Lower lobe of right lung (tissue), 2 donors: ENCODE measurements at regions not wholly inside any gene's neighbourhood (a gene's known extent, or its start where the extent isn't known, plus 50 kb on each side); places are given as distances from the start of the nearest gene placed in this dataset.

Experiments
- ATAC-seq, 2 donors: fragments of 200-7000 bp; cut with Tn5 transposase; one replicate each; pipeline ENCODE4 v1.9.1; 2020 to 2022; ENCODE audit warnings: mild to moderate bottlenecking in 2 of 2, moderate library complexity in 2 of 2
- DNase-seq: peaks from one replicate; pipeline ENCODE4 v3.0.0-alpha.2; 2020
- H3K27ac ChIP-seq: fragments of 200-600 bp; one replicate; pipeline ENCODE4 v1.8.0; 2022
- H3K27me3 ChIP-seq: fragments of 200-600 bp; one replicate; pipeline ENCODE4 v1.8.0; 2022; ENCODE audit warnings: low read depth
- H3K36me3 ChIP-seq: fragments of 200-600 bp; one replicate; pipeline ENCODE4 v1.8.0; 2022; ENCODE audit warnings: mild to moderate bottlenecking
- H3K4me1 ChIP-seq: fragments of 200-600 bp; one replicate; pipeline ENCODE4 v1.8.0; 2022
- H3K4me3 ChIP-seq: fragments of 200-600 bp; one replicate; pipeline ENCODE4 v1.8.0; 2022; ENCODE audit warnings: mild to moderate bottlenecking
- H3K9me3 ChIP-seq: fragments of 200-600 bp; one replicate; pipeline ENCODE4 v1.8.0; 2022
- intact Hi-C: fragments of 100-400 bp; cut with DNase I; formaldehyde crosslinking; loops from one replicate; pipeline ENCODE4 v1.11.0; 2022
- TF ChIP-seq, protein P1 (sequence below): fragments of 200-600 bp; IDR thresholded peaks from one replicate; pipeline ENCODE4 v1.8.0; 2022; ENCODE audit warnings: antibody characterized with exemption, mild to moderate bottlenecking
- donor health status: DM: no; HTN: yes; CAD: no; lungs with severe emphysema.

DNA sequence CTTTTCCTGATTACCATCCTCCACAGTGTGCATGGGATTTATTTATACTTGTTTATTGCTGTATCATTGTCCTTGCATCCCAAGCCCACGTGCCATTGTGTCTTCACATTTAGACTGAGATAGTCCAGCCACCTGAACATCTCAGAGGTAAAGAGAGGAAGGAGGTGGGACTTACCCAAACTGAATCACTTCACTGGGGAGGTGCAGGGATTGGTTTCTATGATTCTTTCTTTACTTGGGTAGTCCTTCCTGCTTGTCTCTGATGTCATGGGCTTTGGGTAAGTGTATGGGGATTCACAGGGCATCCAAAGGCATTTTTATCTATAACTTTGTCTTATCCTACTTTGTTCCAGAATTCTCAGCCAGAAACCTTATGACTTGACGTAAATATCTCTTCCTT, 141.5 kb upstream of the UMPS start:
- Histone ChIP-seq H3K36me3 (no peaks in the 10 kb centered on the region), H3K27me3 (peaks cover 6% of the 10 kb centered on the region), H3K27ac (no peak overlapping the region), H3K4me1 (peaks cover 8% of the 10 kb centered on the region), H3K9me3 (no peaks in the 10 kb centered on the region), H3K4me3 (no peak overlapping the region)
- intact Hi-C loops: no loop called here
- TF ChIP-seq, protein P1, sequence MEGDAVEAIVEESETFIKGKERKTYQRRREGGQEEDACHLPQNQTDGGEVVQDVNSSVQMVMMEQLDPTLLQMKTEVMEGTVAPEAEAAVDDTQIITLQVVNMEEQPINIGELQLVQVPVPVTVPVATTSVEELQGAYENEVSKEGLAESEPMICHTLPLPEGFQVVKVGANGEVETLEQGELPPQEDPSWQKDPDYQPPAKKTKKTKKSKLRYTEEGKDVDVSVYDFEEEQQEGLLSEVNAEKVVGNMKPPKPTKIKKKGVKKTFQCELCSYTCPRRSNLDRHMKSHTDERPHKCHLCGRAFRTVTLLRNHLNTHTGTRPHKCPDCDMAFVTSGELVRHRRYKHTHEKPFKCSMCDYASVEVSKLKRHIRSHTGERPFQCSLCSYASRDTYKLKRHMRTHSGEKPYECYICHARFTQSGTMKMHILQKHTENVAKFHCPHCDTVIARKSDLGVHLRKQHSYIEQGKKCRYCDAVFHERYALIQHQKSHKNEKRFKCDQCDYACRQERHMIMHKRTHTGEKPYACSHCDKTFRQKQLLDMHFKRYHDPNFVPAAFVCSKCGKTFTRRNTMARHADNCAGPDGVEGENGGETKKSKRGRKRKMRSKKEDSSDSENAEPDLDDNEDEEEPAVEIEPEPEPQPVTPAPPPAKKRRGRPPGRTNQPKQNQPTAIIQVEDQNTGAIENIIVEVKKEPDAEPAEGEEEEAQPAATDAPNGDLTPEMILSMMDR: no peak
- no peak for DNase-seq
- ATAC-seq: no peak

DNA sequence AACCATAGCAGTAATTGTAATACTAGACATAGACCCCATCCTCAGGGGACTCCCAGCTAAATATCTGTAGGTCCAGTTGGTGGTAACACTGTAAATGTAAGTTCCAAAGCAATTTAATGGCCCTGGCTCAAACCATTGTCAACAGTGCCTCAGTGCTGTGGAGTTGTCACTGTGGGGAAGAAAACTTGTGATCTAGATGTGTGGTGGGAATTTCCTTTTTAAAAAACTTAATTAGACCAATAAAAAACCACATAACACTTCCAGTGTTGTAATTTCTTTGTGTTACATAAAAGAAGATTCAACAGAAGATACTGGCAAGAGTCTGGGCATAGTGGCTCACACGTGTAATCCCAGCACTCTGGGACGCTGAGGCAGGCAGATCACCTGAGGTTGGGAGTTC, 138.6 kb upstream of the UMPS start:
- TF ChIP-seq, protein P1: no peak
- intact Hi-C loops: no loop called here
- Histone ChIP-seq H3K27ac (no peak overlapping the region), H3K9me3 (no peaks in the 10 kb centered on the region), H3K27me3 (no peaks in the 10 kb centered on the region), H3K4me1 (no peaks in the 10 kb centered on the region), H3K36me3 (no peaks in the 10 kb centered on the region), H3K4me3 (no peak overlapping the region)
- no peak for ATAC-seq
- DNase-seq: no peak

DNA sequence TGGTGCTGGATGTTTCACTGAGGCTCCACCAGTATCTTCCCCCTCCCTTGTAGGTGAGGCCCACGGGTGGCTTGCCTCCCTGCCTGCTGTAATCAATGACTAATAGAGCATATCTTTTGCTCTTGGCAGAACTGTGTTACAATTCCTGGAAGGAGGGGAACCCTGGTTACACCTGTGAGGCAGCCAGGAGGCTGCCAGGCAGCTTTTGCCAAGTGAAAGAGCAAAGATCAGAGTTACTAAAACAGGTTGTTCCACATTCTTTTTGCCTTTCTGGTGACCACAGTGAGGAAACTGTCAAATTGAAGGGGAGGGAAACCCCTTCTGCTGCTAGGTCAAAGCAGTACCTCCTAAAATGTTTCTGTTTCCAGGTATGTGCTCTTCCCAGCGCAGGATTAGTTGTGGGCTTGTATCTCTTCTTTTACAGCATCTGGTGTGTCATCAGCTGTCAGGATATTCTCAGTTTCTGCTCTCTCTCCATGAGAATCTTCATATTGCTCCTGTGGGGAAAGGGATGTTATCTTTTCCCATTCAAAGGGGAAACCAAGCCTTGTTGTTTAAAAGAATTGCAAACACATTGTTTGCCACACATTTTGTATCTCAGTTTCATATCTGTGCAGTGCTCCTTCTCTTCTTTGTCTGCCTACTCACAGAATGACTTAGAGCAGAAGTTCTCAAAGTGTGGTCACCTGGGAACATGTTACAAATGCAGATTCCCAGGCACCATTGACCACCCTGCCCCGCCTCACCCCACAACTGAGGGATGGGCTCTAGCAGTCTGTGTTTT, 137.4 kb upstream of the UMPS start:
- no peak overlapping the region for H3K27ac ChIP-seq
- H3K4me3 ChIP-seq: no peak overlapping the region
- ATAC-seq: peak; percentile 90 to 96
- peak; percentile 57 for DNase-seq
- no peaks in the 10 kb centered on the region for H3K27me3 ChIP-seq
- TF ChIP-seq, protein P1: no peak
- no peaks in the 10 kb centered on the region for H3K9me3 ChIP-seq
- no peaks in the 10 kb centered on the region for H3K4me1 ChIP-seq
- no peaks in the 10 kb centered on the region for H3K36me3 ChIP-seq
- intact Hi-C loops: no loop called here

DNA sequence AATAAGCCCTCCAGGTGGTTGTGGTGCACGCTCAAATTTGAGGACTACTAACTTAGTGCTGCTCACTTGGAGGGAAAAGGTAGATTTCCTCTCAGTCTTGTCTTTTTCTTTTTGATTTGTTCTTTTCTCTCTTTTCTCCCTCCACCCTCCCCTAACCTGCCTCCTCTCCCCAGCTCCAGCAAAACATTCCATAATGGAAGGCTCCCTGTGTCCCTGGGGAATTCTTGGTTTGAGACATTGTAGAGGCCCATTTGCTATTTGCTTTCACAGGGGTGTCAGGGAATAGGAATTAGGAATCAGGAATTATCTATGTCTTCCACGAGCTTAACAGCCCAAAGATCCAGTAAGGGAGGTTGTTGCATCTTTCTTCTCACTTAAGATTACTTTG, 136.8 kb upstream of the UMPS start:
- no peak overlapping the region for H3K4me3 ChIP-seq
- H3K4me1 ChIP-seq: no peaks in the 10 kb centered on the region
- no peaks in the 10 kb centered on the region for H3K27me3 ChIP-seq
- ATAC-seq: no peak
- TF ChIP-seq, protein P1: no peak
- no peaks in the 10 kb centered on the region for H3K36me3 ChIP-seq
- H3K27ac ChIP-seq: no peak overlapping the region
- intact Hi-C loops: no loop called here
- H3K9me3 ChIP-seq: no peaks in the 10 kb centered on the region
- DNase-seq: no peak

DNA sequence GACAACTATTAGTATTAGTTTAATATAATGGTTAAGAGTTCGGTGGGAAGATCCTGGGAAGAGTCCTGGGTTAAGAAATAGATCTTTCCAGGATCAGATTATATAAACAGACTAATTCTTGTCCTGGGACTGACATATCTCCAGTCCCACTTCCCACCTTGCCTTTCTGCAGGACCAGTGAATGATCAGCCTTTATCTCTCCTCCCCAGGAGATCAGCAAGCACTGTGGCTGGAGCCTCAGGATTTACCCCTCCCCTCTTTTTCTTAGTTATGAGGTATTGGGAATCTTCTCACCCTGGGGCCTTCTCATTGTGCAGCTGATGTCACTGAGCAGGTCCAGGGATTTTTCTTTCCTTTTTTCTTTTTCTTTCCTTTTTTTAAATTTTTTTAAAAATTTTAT, 135.7 kb upstream of the UMPS start:
- TF ChIP-seq, protein P1: no peak
- no peaks in the 10 kb centered on the region for H3K36me3 ChIP-seq
- DNase-seq: no peak
- ATAC-seq: no peak
- H3K4me3 ChIP-seq: no peak overlapping the region
- H3K4me1 ChIP-seq: no peaks in the 10 kb centered on the region
- H3K9me3 ChIP-seq: no peaks in the 10 kb centered on the region
- H3K27ac ChIP-seq: no peak overlapping the region
- intact Hi-C loops: no loop called here
- no peaks in the 10 kb centered on the region for H3K27me3 ChIP-seq
